Thyroid gland (tissue), 4 donors: ENCODE measurements at regions not wholly inside any gene's neighbourhood (a gene's known extent, or its start where the extent isn't known, plus 50 kb on each side); places are given as distances from the start of the nearest gene placed in this dataset.

Experiments used
- DNase-seq, 2 donors: peaks; one replicate each; pipeline ENCODE4 v3.0.0-alpha.2; 2019
- H3K27ac ChIP-seq, 3 donors: fragments of 200-600 bp; sonication (generic); 1 replicate in 2 of 3; 2 replicates in 1 of 3; pipeline ENCODE4 v1.5.1; 2016 to 2019; ENCODE audit warnings: mild to moderate bottlenecking in 1 of 3, moderate library complexity in 1 of 3
- H3K27me3 ChIP-seq: fragments of 200-600 bp; sonication (generic); one replicate; pipeline ENCODE4 v1.5.1; 2019
- H3K36me3 ChIP-seq, 2 donors: fragments of 200-600 bp; sonication (generic); one replicate each; pipeline ENCODE4 v1.5.1; 2016 to 2019
- H3K4me1 ChIP-seq, 2 donors: fragments of 200-600 bp; sonication (generic); one replicate each; pipeline ENCODE4 v1.5.1; 2017 to 2019
- H3K4me3 ChIP-seq, 3 donors: fragments of 200-600 bp; sonication (generic); replicated peaks in 1 of 3; 1 replicate in 2 of 3; 2 replicates in 1 of 3; pipeline ENCODE4 v1.5.1; 2016; ENCODE audit warnings: mild to moderate bottlenecking in 1 of 3
- H3K9me3 ChIP-seq: fragments of 200-600 bp; sonication (generic); one replicate; pipeline ENCODE4 v1.5.1; 2017
- CTCF ChIP-seq, 6 experiments: fragments of 200-600 bp in 3 of 6; fragments of 450-650 bp in 3 of 6; sonication (generic) in 3 of 6; IDR thresholded peaks; one replicate each; pipeline ENCODE4 v1.5.1; 2016 to 2019; ENCODE audit warnings: antibody characterized with exemption in 6 of 6, mild to moderate bottlenecking in 2 of 6, inconsistent platforms in 1 of 6, moderate library complexity in 1 of 6
- POLR2A ChIP-seq, 2 donors: fragments of 450-650 bp; IDR thresholded peaks; one replicate each; pipeline ENCODE4 v1.6.1; 2017; ENCODE audit warnings: antibody characterized with exemption in 2 of 2, mild to moderate bottlenecking in 2 of 2, moderate library complexity in 1 of 2
- WGBS, 2 donors: methylation state at CpG; one replicate each; pipeline ENCODE4 v1.1.5; 2017; 5-methylcytosine and 5-hydroxymethylcytosine counted together
- intact Hi-C: fragments of 100-400 bp; cut with DNase I; formaldehyde crosslinking; loops from one replicate; pipeline ENCODE4 v1.15.1; 2023

DNA sequence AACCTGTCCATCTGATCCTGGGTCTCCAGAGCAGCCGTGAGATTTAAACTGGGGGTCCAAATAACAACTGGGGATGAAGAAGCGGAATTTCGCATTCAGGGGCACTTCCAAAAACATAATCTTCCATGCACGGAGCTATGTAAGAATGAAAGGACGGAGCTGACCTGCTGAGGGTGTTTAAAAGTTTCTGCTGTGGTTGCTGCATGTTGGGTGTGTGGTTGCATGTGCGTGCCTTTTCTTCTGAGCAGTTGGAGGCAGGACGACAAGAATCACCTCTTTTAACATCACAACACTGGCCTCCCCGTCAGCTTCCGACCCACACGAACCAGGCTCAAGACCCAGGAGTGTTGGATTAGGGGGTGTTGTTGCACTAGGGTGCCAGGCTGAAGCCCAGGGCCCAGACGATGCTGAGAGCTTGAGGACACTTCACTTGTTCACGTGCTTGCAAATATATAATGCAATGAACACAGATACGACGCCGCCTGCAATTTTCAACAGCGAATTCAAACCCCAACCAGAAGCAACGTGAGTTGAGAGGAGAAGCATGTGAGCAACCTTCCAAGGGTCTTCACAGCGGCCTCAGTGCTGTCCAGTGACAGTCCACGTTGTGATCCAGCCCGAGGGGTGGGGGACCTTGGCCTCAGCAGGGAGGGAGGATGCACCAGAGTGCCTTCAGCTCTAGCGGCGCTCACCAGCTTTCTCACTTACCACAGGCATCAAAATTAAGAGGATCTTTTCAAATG lies 76.0 kb upstream of the SALL3 start:
- Histone ChIP-seq H3K27ac (no peak overlapping the region), H3K4me3 (no peak overlapping the region), H3K27me3 (no peaks in the 10 kb centered on the region), H3K4me1 (no peaks in the 10 kb centered on the region), H3K36me3 (no peaks in the 10 kb centered on the region), H3K9me3 (no peaks in the 10 kb centered on the region)
- WGBS, 2 donors = 69 to 74% methylated on average over 21 to 22 of the region's 22 CpGs
- DNase-seq = no peak
- intact Hi-C loops = no loop called here
- TF ChIP-seq CTCF (IDR thresholded peaks at IDR 0.05) (no peak), POLR2A (IDR thresholded peaks at IDR 0.05) (no peak)

- DNase-seq = no peak
- TF ChIP-seq POLR2A (IDR thresholded peaks at IDR 0.05) (no peak), CTCF (IDR thresholded peaks at IDR 0.05) (no peak)
- WGBS, 2 donors = 75 to 78% methylated on average over 11 of the region's 11 CpGs
- no peaks in the 10 kb centered on the region for H3K4me1 ChIP-seq
- no peaks in the 10 kb centered on the region for H3K36me3 ChIP-seq
- no peak overlapping the region for H3K27ac ChIP-seq
- no peak overlapping the region for H3K4me3 ChIP-seq
- intact Hi-C loops = no loop called here
- H3K27me3 ChIP-seq = no peaks in the 10 kb centered on the region
- no peaks in the 10 kb centered on the region for H3K9me3 ChIP-seq
These were observed 75.5 kb upstream of the SALL3 start for GRCh38 chr18:78904179-78904531.

- 83% methylated on average over 9 of the region's 9 CpGs for WGBS, 2 donors
- DNase-seq = no peak
- no peaks in the 10 kb centered on the region for H3K4me1 ChIP-seq
- H3K9me3 ChIP-seq = no peaks in the 10 kb centered on the region
- no peaks in the 10 kb centered on the region for H3K27me3 ChIP-seq
- H3K36me3 ChIP-seq = no peaks in the 10 kb centered on the region
- no peak overlapping the region for H3K27ac ChIP-seq
- H3K4me3 ChIP-seq = no peak overlapping the region
- TF ChIP-seq POLR2A (IDR thresholded peaks at IDR 0.05) (no peak), CTCF (IDR thresholded peaks at IDR 0.05) (no peak)
- intact Hi-C loops = no loop called here
These were observed 74.3 kb upstream of the SALL3 start for GRCh38 chr18:78905334-78905733.

- no peaks in the 10 kb centered on the region for H3K4me1 ChIP-seq
- no peak for TF ChIP-seq CTCF (IDR thresholded peaks at IDR 0.05)
- TF ChIP-seq POLR2A (IDR thresholded peaks at IDR 0.05) = no peak
- DNase-seq = no peak
- no peaks in the 10 kb centered on the region for H3K9me3 ChIP-seq
- H3K4me3 ChIP-seq = no peak overlapping the region
- intact Hi-C loops = no loop called here
- WGBS, 2 donors = 88 to 89% methylated on average over 16 of the region's 16 CpGs
- H3K27me3 ChIP-seq = no peaks in the 10 kb centered on the region
- H3K36me3 ChIP-seq = no peaks in the 10 kb centered on the region
- H3K27ac ChIP-seq = no peak overlapping the region
These were observed 73.6 kb upstream of the SALL3 start for GRCh38 chr18:78906066-78906465.

DNA sequence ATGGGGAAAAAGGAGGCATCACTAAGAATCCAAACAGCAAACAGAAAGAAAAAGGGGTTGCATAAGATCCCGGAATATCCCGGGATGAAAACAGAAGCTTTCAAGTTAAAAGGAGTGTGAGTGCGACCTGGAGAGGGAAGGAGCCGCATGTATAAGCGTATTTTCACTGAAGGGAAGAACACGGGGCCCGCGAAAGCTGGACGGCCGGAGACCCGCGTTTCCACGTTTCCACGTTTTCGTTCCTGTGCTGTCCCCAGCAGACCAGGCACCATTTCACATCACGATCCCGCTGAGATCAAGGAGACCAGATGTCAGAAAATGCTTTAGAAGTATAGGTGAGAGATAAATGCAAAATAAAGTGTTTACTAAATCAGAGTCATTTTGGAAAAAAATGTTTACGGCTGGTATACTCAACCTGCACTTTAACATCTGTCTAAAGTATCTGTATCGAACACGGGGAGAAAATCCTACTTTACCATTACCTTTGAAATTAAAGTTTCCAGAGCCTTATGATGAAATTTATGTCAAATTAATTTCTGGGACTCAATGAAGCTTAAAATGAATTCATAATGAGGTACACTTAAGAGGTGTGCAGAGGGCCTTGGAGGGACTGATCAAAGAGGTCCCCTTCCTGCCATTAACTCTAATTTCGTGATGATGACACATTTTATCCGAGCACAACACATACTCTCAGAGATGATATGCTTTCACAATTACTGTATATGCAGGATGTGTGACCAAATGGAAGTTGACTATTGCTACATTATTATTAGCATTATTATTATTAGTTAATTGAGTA lies 71.0 kb upstream of the SALL3 start:
- Histone ChIP-seq H3K36me3 (no peaks in the 10 kb centered on the region), H3K4me1 (no peaks in the 10 kb centered on the region), H3K27me3 (no peaks in the 10 kb centered on the region), H3K4me3 (no peak overlapping the region), H3K9me3 (no peaks in the 10 kb centered on the region), H3K27ac (no peak overlapping the region)
- TF ChIP-seq POLR2A (IDR thresholded peaks at IDR 0.05) (no peak), CTCF (IDR thresholded peaks at IDR 0.05) (no peak)
- intact Hi-C loops = no loop called here
- no peak for DNase-seq
- 92 to 93% methylated on average over 22 of the region's 22 CpGs for WGBS, 2 donors
